ENCODE measurements at regions not wholly inside any gene's neighbourhood (a gene's known extent, or its start where the extent isn't known, plus 50 kb on each side); places are given as distances from the start of the nearest gene placed in this dataset.

GRCh38 chr7:28246921-28247461 lies 66.4 kb upstream of the JAZF1 start (continued):
- TF ChIP-seq PBX3 (IDR thresholded peaks at IDR 0.05) (no peak), JUN (IDR thresholded peaks at IDR 0.05) (no peak), TP53 (CRISPR knock-in tag; IDR thresholded peaks at IDR 0.05) (no peak), CHD4 (IDR thresholded peaks at IDR 0.05; ENCODE audit: borderline replicate concordance) (no peak)

GRCh38 chr7:28258240-28258639 lies 77.6 kb upstream of the JAZF1 start:
- Histone ChIP-seq H3K4me3 (no peak overlapping the region), H3K4me2 (no peak overlapping the region), H3K27ac (no peak overlapping the region), H3K4me1 (no peaks in the 10 kb centered on the region), H3K9me3 (0 out of 3 replicates have a peak, but pooled peaks cover 2% of the 10 kb centered on the region)
- no peak for FAIRE-seq
- POLR2A ChIA-PET, result no interaction called here
- TF ChIP-seq MAFK (IDR thresholded peaks at IDR 0.05; ENCODE audit: partially characterized antibody) (peak; percentile 36), HDAC2 (IDR thresholded peaks at IDR 0.05) (no peak)
- no peak for ATAC-seq
- CTCF ChIA-PET, result no interaction called here
- 0% methylated on average over 1 of the region's 1 CpG for WGBS (ENCODE audit: missing lambda C conversion rate)
- DNase-seq (ENCODE audit: low read depth in 1 of 2, low spot score in 1 of 2), result no peak

- POLR2A ChIA-PET, result no interaction called here
- TF ChIP-seq NR3C1 (IDR thresholded peaks at IDR 0.05) (no peak), ZFP36 (IDR thresholded peaks at IDR 0.05; ENCODE audit: borderline replicate concordance, partially characterized antibody) (no peak), RAD21 (conservative IDR thresholded peaks at IDR 0.05 in 1 of 2, IDR thresholded peaks at IDR 0.05 in 1 of 2) (no peak), MAFK (IDR thresholded peaks at IDR 0.05; ENCODE audit: partially characterized antibody) (no peak), FOSB (CRISPR knock-in tag; IDR thresholded peaks at IDR 0.05) (no peak), CBX8 (IDR thresholded peaks at IDR 0.05) (no peak), HDAC2 (IDR thresholded peaks at IDR 0.05) (no peak), PBX3 (IDR thresholded peaks at IDR 0.05) (no peak), JUNB (IDR thresholded peaks at IDR 0.05) (no peak), CEBPB (IDR thresholded peaks at IDR 0.05) (no peak), HEYL (CRISPR knock-in tag; IDR thresholded peaks at IDR 0.05) (no peak), RNF2 (IDR thresholded peaks at IDR 0.05; ENCODE audit: borderline replicate concordance, low read depth) (no peak), ZC3H11A (IDR thresholded peaks at IDR 0.05) (no peak), RFX5 (IDR thresholded peaks at IDR 0.05) (no peak), RCOR1 (IDR thresholded peaks at IDR 0.05; ENCODE audit: low read depth, low read length) (no peak)
- TF ChIP-seq, protein P1, sequence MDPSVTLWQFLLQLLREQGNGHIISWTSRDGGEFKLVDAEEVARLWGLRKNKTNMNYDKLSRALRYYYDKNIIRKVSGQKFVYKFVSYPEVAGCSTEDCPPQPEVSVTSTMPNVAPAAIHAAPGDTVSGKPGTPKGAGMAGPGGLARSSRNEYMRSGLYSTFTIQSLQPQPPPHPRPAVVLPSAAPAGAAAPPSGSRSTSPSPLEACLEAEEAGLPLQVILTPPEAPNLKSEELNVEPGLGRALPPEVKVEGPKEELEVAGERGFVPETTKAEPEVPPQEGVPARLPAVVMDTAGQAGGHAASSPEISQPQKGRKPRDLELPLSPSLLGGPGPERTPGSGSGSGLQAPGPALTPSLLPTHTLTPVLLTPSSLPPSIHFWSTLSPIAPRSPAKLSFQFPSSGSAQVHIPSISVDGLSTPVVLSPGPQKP (IDR thresholded peaks at IDR 0.05; ENCODE audit: low read depth, low read length), result no peak
- ATAC-seq (no peak), DNase-seq (ENCODE audit: low read depth in 1 of 2, low spot score in 1 of 2) (no peak), FAIRE-seq (no peak)
- H3K4me1 ChIP-seq, result no peaks in the 10 kb centered on the region
- H3K4me3 ChIP-seq, result no peak overlapping the region
- H3K4me2 ChIP-seq, result no peak overlapping the region
- CTCF ChIA-PET, result no interaction called here
- H3K27ac ChIP-seq, result no peak overlapping the region
- whole genome bisulfite sequencing (ENCODE audit: missing lambda C conversion rate), result 19% methylated on average over 3 of the region's 3 CpGs
- H3K9me3 ChIP-seq, result 0 out of 3 replicates have a peak, but pooled peaks cover 2% of the 10 kb centered on the region
These were observed 80.4 kb upstream of the JAZF1 start for GRCh38 chr7:28260969-28261368.

Measured in A549 (cell line).